ENCODE measurements at regions not wholly inside any gene's neighbourhood (a gene's known extent, or its start where the extent isn't known, plus 50 kb on each side); places are given as distances from the start of the nearest gene placed in this dataset.

DNA sequence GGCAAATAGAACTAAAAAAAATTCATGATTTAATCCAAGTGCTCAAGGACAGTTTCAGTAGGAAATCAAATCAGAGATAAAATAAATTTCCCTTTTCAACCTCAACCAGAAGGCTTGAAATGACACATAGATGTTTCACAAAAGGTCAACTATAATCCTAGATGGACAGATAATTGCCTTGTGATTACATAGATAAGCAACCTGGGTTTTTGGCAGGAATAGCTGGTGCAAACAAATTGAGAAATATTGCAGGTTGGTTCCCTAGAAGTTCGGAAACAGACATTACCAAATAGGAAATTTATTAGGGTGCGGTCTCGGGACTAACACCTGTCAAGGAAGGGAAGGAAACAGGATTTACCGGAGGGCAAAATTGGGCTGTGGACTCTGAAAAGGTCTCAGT, 497.5 kb downstream of the COG6 start:
- Histone ChIP-seq H3K36me3 (ENCODE audit: control insufficient read depth, insufficient read depth, low read length) (no peaks in the 10 kb centered on the region), H3K4me3 (ENCODE audit: low read depth, low read length) (no peak overlapping the region), H3K9me3 (no peaks in the 10 kb centered on the region), H3K4me1 (0 out of 2 replicates have a peak, but pooled peaks cover 8% of the 10 kb centered on the region), H3K27me3 (replicated peaks; ENCODE audit: control insufficient read depth, insufficient read depth, low read length) (no peaks in the 10 kb centered on the region)
- CTCF ChIA-PET, result no interaction called here
- BruUV-seq (replicated peaks), result no TSS peak
- Mint-ChIP-seq H3K36me3 (ENCODE audit: insufficient read depth, unreplicated experiment) (peaks cover 6% of the 10 kb centered on the region), H3K4me1 (ENCODE audit: low read depth, unreplicated experiment) (peaks cover 10% of the 10 kb centered on the region), H3K9me3 (ENCODE audit: unreplicated experiment) (no peaks in the 10 kb centered on the region), H3K4me3 (ENCODE audit: unreplicated experiment) (no peak overlapping the region), H3K27me3 (ENCODE audit: insufficient read depth, unreplicated experiment) (peaks cover 4% of the 10 kb centered on the region), H3K27ac (ENCODE audit: unreplicated experiment) (no peak overlapping the region)
- intact Hi-C loops (cut with micrococcal nuclease; ENCODE audit: unreplicated experiment), result no loop called here
- DNase-seq, result no peak
- POLR2A ChIA-PET, result no interaction called here
- TF ChIP-seq, protein P1, sequence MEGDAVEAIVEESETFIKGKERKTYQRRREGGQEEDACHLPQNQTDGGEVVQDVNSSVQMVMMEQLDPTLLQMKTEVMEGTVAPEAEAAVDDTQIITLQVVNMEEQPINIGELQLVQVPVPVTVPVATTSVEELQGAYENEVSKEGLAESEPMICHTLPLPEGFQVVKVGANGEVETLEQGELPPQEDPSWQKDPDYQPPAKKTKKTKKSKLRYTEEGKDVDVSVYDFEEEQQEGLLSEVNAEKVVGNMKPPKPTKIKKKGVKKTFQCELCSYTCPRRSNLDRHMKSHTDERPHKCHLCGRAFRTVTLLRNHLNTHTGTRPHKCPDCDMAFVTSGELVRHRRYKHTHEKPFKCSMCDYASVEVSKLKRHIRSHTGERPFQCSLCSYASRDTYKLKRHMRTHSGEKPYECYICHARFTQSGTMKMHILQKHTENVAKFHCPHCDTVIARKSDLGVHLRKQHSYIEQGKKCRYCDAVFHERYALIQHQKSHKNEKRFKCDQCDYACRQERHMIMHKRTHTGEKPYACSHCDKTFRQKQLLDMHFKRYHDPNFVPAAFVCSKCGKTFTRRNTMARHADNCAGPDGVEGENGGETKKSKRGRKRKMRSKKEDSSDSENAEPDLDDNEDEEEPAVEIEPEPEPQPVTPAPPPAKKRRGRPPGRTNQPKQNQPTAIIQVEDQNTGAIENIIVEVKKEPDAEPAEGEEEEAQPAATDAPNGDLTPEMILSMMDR (IDR thresholded peaks at IDR 0.05; ENCODE audit: insufficient read depth in 1 of 2, low read depth in 1 of 2, low read length in 1 of 2, severe bottlenecking in 1 of 2, unreplicated experiment in 1 of 2), result no peak

GRCh38 chr13:40153516-40153915, 498.1 kb downstream of the COG6 start:
- POLR2A ChIA-PET, result no interaction called here

DNA sequence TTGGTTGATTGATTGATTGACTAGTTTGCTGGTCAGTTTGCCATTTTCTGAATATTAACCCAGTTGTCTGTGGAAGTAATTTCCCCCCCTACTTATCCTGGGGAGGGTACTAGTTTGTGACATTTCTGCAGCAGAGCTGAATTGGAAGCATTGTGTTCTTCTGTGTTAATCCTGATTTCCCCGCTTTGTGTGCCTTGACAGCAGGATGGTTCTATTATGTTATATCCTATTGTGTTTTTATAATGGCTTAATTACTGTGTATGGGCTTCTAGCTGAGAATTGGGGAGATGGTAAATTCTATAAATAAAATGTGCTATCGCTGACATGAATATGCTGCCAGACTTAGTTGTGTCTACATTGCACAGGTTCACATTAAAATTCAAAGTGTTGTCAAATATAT, 499.7 kb downstream of the COG6 start:
- no peak overlapping the region for H3K4me3 Mint-ChIP-seq (ENCODE audit: unreplicated experiment)
- H3K27me3 Mint-ChIP-seq (ENCODE audit: insufficient read depth, unreplicated experiment), result peaks cover 4% of the 10 kb centered on the region
- intact Hi-C loops (cut with micrococcal nuclease; ENCODE audit: unreplicated experiment), result no loop called here
- H3K27ac Mint-ChIP-seq (ENCODE audit: unreplicated experiment), result no peak overlapping the region
- H3K4me1 Mint-ChIP-seq (ENCODE audit: low read depth, unreplicated experiment), result peaks cover 10% of the 10 kb centered on the region
- no peaks in the 10 kb centered on the region for H3K9me3 ChIP-seq
- DNase-seq, result no peak
- POLR2A ChIA-PET, result no interaction called here
- no TSS peak for BruUV-seq (replicated peaks)
- H3K4me1 ChIP-seq, result 0 out of 2 replicates have a peak, but pooled peaks cover 8% of the 10 kb centered on the region
- CTCF ChIA-PET, result no interaction called here
- TF ChIP-seq, protein P1 (IDR thresholded peaks at IDR 0.05; ENCODE audit: insufficient read depth in 1 of 2, low read depth in 1 of 2, low read length in 1 of 2, severe bottlenecking in 1 of 2, unreplicated experiment in 1 of 2), result no peak
- H3K9me3 Mint-ChIP-seq (ENCODE audit: unreplicated experiment), result no peaks in the 10 kb centered on the region
- H3K36me3 Mint-ChIP-seq (ENCODE audit: insufficient read depth, unreplicated experiment), result peaks cover 6% of the 10 kb centered on the region
- no peak overlapping the region for H3K4me3 ChIP-seq (ENCODE audit: low read depth, low read length)
- no peaks in the 10 kb centered on the region for H3K27me3 ChIP-seq (replicated peaks; ENCODE audit: control insufficient read depth, insufficient read depth, low read length)
- H3K36me3 ChIP-seq (ENCODE audit: control insufficient read depth, insufficient read depth, low read length), result no peaks in the 10 kb centered on the region

More at GRCh38 chr13:40153516-40153915, 498.1 kb downstream of the COG6 start:
- TF ChIP-seq, protein P1 (IDR thresholded peaks at IDR 0.05; ENCODE audit: insufficient read depth in 1 of 2, low read depth in 1 of 2, low read length in 1 of 2, severe bottlenecking in 1 of 2, unreplicated experiment in 1 of 2), result no peak
- peaks cover 10% of the 10 kb centered on the region for H3K4me1 Mint-ChIP-seq (ENCODE audit: low read depth, unreplicated experiment)
- CTCF ChIA-PET, result no interaction called here
- Histone ChIP-seq H3K9me3 (no peaks in the 10 kb centered on the region), H3K4me3 (ENCODE audit: low read depth, low read length) (no peak overlapping the region), H3K27me3 (replicated peaks; ENCODE audit: control insufficient read depth, insufficient read depth, low read length) (no peaks in the 10 kb centered on the region), H3K36me3 (ENCODE audit: control insufficient read depth, insufficient read depth, low read length) (no peaks in the 10 kb centered on the region), H3K4me1 (0 out of 2 replicates have a peak, but pooled peaks cover 8% of the 10 kb centered on the region)
- intact Hi-C loops (cut with micrococcal nuclease; ENCODE audit: unreplicated experiment), result no loop called here
- no TSS peak for BruUV-seq (replicated peaks)
- no peak overlapping the region for H3K4me3 Mint-ChIP-seq (ENCODE audit: unreplicated experiment)
- H3K36me3 Mint-ChIP-seq (ENCODE audit: insufficient read depth, unreplicated experiment), result peaks cover 6% of the 10 kb centered on the region
- H3K27me3 Mint-ChIP-seq (ENCODE audit: insufficient read depth, unreplicated experiment), result peaks cover 4% of the 10 kb centered on the region
- no peak overlapping the region for H3K27ac Mint-ChIP-seq (ENCODE audit: unreplicated experiment)
- H3K9me3 Mint-ChIP-seq (ENCODE audit: unreplicated experiment), result no peaks in the 10 kb centered on the region
- DNase-seq, result no peak

Data from Caco-2 (cell line).